H9 (cell line): ENCODE measurements at regions not wholly inside any gene's neighbourhood (a gene's known extent, or its start where the extent isn't known, plus 50 kb on each side); places are given as distances from the start of the nearest gene placed in this dataset.

Source experiments
- DNase-seq: peaks from one replicate; pipeline ENCODE4 v3.0.0-alpha.2; 2017
- H2AFZ ChIP-seq: one replicate; pipeline ENCODE4 v1.6.1; 2013; ENCODE audit warnings: mild to moderate bottlenecking, low read length, control low read depth, moderate library complexity
- H2AK5ac ChIP-seq: 2 replicates; pipeline ENCODE4 v1.6.1; 2013; ENCODE audit warnings: low read length, control low read depth, mixed read lengths; ENCODE audit not compliant: insufficient read length
- H2BK120ac ChIP-seq: one replicate; pipeline ENCODE4 v1.6.1; 2013; ENCODE audit warnings: low read depth, mild to moderate bottlenecking, low read length, control low read depth, inconsistent platforms; ENCODE audit not compliant: poor library complexity, severe bottlenecking
- H2BK12ac ChIP-seq: 2 replicates; pipeline ENCODE4 v1.6.1; 2013; ENCODE audit warnings: low read length, control low read depth, mixed read lengths, low read depth; ENCODE audit not compliant: insufficient read length
- H2BK15ac ChIP-seq: 2 replicates; pipeline ENCODE4 v1.6.1; 2013; ENCODE audit warnings: low read depth, low read length, control low read depth
- H2BK20ac ChIP-seq: one replicate; pipeline ENCODE4 v1.6.1; 2013; ENCODE audit warnings: low read depth, mild to moderate bottlenecking, low read length, control low read depth, inconsistent platforms; ENCODE audit not compliant: poor library complexity, severe bottlenecking
- H2BK5ac ChIP-seq: 2 replicates; pipeline ENCODE4 v1.6.1; 2013; ENCODE audit warnings: low read length, control low read depth, mixed read lengths; ENCODE audit not compliant: insufficient read length
- H3K14ac ChIP-seq: 2 replicates; pipeline ENCODE4 v1.6.1; 2013; ENCODE audit warnings: low read length, control low read depth; ENCODE audit not compliant: insufficient read depth
- H3K18ac ChIP-seq: 2 replicates; pipeline ENCODE4 v1.6.1; 2013; ENCODE audit warnings: low read depth, mild to moderate bottlenecking, mixed read lengths, low read length, control low read depth; ENCODE audit not compliant: insufficient read length
- H3K23ac ChIP-seq: 2 replicates; pipeline ENCODE4 v1.6.1; 2013; ENCODE audit warnings: low read length, control low read depth, mixed read lengths, low read depth; ENCODE audit not compliant: insufficient read length
- H3K23me2 ChIP-seq: 2 replicates; pipeline ENCODE4 v1.6.1; 2013; ENCODE audit warnings: low read depth, mild to moderate bottlenecking, mixed read lengths, low read length, control low read depth; ENCODE audit not compliant: insufficient read length, poor library complexity, severe bottlenecking
- H3K27ac ChIP-seq: 2 replicates; pipeline ENCODE4 v1.5.1; 2013; ENCODE audit warnings: low read length, control low read depth, mixed read lengths, low read depth; ENCODE audit not compliant: insufficient read length
- H3K27me3 ChIP-seq: 2 replicates; pipeline ENCODE4 v1.6.1; 2013; ENCODE audit warnings: low read length, control low read depth, inconsistent platforms; ENCODE audit not compliant: insufficient read depth
- H3K4ac ChIP-seq: 2 replicates; pipeline ENCODE4 v1.6.1; 2013; ENCODE audit warnings: low read depth, mild to moderate bottlenecking, control low read depth, inconsistent platforms, low read length, moderate library complexity
- H3K4me1 ChIP-seq: 2 replicates; pipeline ENCODE4 v1.6.1; 2013; ENCODE audit warnings: low read length, control low read depth, inconsistent platforms; ENCODE audit not compliant: insufficient read depth
- H3K4me2 ChIP-seq: 2 replicates; pipeline ENCODE4 v1.6.1; 2013; ENCODE audit warnings: low read length, control low read depth, mixed read lengths; ENCODE audit not compliant: insufficient read length, insufficient read depth
- H3K56ac ChIP-seq: 2 replicates; pipeline ENCODE4 v1.6.1; 2013; ENCODE audit warnings: low read depth, mild to moderate bottlenecking, mixed read lengths, low read length, control low read depth; ENCODE audit not compliant: insufficient read length
- H3K79me1 ChIP-seq: 2 replicates; pipeline ENCODE4 v1.6.1; 2013; ENCODE audit warnings: low read depth, mild to moderate bottlenecking, moderate library complexity, low read length, control low read depth, inconsistent platforms; ENCODE audit not compliant: insufficient read depth, poor library complexity, severe bottlenecking
- H3K79me2 ChIP-seq: 2 replicates; pipeline ENCODE4 v1.6.1; 2013; ENCODE audit warnings: low read length, control low read depth, inconsistent platforms; ENCODE audit not compliant: insufficient read depth
- H3K9ac ChIP-seq: 2 replicates; pipeline ENCODE4 v1.6.1; 2013; ENCODE audit warnings: low read length, control low read depth, mixed read lengths; ENCODE audit not compliant: insufficient read length; ENCODE audit errors: extremely low read depth
- H3K9me3 ChIP-seq: one replicate; pipeline ENCODE4 v1.6.1; 2013; ENCODE audit warnings: low read depth, low read length, inconsistent platforms; ENCODE audit not compliant: control insufficient read depth
- H3T11ph ChIP-seq: one replicate; pipeline ENCODE4 v1.6.1; 2013; ENCODE audit warnings: mild to moderate bottlenecking, low read length, control low read depth, inconsistent platforms
- H4K20me1 ChIP-seq: one replicate; pipeline ENCODE4 v1.6.1; 2013; ENCODE audit not compliant: control insufficient read depth, insufficient read length, insufficient read depth
- H4K5ac ChIP-seq: 2 replicates; pipeline ENCODE4 v1.6.1; 2013; ENCODE audit warnings: low read depth, mild to moderate bottlenecking, mixed read lengths, low read length, control low read depth; ENCODE audit not compliant: insufficient read length
- H4K8ac ChIP-seq: replicated peaks from 2 replicates; pipeline ENCODE4 v1.6.1; 2013; ENCODE audit warnings: low read length, control low read depth, mixed read lengths, low read depth; ENCODE audit not compliant: insufficient read length
- H4K91ac ChIP-seq: 2 replicates; pipeline ENCODE4 v1.6.1; 2013; ENCODE audit warnings: low read depth, mild to moderate bottlenecking, moderate library complexity, mixed read lengths, low read length, control low read depth; ENCODE audit not compliant: insufficient read length
- H3K27ac Mint-ChIP-seq, 3 experiments: 2 replicates in 2 of 3; 3 replicates in 1 of 3; pipeline ENCODE4 v1.8.0; 2020 to 2021; ENCODE audit warnings: mixed read lengths in 3 of 3, mild to moderate bottlenecking in 1 of 3, moderate library complexity in 1 of 3
- H3K27me3 Mint-ChIP-seq: 2 replicates; pipeline ENCODE4 v1.8.0; 2021; ENCODE audit warnings: low read depth, mild to moderate bottlenecking, moderate library complexity, mixed read lengths
- H3K36me3 Mint-ChIP-seq, 3 experiments: 2 replicates in 2 of 3; 3 replicates in 1 of 3; pipeline ENCODE4 v1.8.0; 2020 to 2021; ENCODE audit warnings: low read depth in 3 of 3, mixed read lengths in 3 of 3; ENCODE audit not compliant: insufficient read depth in 1 of 3
- H3K4me1 Mint-ChIP-seq, 2 experiments: 2 replicates each; pipeline ENCODE4 v1.8.0; 2020; ENCODE audit warnings: mixed read lengths in 2 of 2
- H3K4me3 Mint-ChIP-seq, 2 experiments: 2 replicates in 1 of 2; 3 replicates in 1 of 2; pipeline ENCODE4 v1.8.0; 2020 to 2021; ENCODE audit warnings: mild to moderate bottlenecking in 2 of 2, mixed read lengths in 2 of 2, moderate library complexity in 1 of 2
- H3K9me3 Mint-ChIP-seq, 2 experiments: 2 replicates in 1 of 2; 3 replicates in 1 of 2; pipeline ENCODE4 v1.8.0; 2020; ENCODE audit warnings: mild to moderate bottlenecking in 2 of 2, mixed read lengths in 2 of 2, moderate library complexity in 1 of 2
- WGBS: extraction: QIAGEN DNeasy Blood & Tissue Kit; methylation state at CpG from one replicate; pipeline ENCODE4 v1.1.7; 2013; ENCODE audit warnings: missing lambda C conversion rate, low lambda C conversion rate, mixed read lengths; ENCODE audit not compliant: insufficient read length; ENCODE audit errors: extremely low coverage; 5-methylcytosine and 5-hydroxymethylcytosine counted together
- TF ChIP-seq, protein P1 (sequence below): fragments of 200-600 bp; sonication (generic); conservative IDR thresholded peaks from 3 replicates; pipeline ENCODE4 v1.8.0; 2021; ENCODE audit warnings: antibody characterized with exemption, mild to moderate bottlenecking

DNA sequence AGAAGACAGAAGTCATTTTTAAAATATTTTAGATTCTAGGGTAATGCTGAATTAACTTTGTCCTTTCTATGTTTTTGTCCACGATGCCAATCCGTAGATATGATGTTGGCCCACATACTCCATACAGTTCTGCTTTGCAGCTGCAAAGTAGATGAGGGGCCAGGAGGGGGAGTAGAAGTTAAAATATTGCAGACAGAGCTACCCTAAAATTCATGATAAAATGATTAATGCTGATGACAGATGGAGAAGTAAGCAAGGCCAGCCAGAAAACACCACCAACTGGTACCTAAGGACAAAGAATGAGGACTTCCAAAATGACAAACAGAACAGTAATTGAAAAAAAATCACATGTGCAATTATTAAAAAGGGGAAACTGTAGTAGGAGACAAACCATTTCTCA, 756.6 kb upstream of the ARPP21 start:
- H3K4ac ChIP-seq: no peak overlapping the region
- H3K56ac ChIP-seq: no peak overlapping the region
- no peaks in the 10 kb centered on the region; a peak in 1 of 5 replicates for H3K9me3 Mint-ChIP-seq
- H3K27ac Mint-ChIP-seq: no peak overlapping the region
- H3K27ac ChIP-seq: no peak overlapping the region
- no peaks in the 10 kb centered on the region for H3K4me1 ChIP-seq
- H4K20me1 ChIP-seq: no peaks in the 10 kb centered on the region
- H3K9me3 ChIP-seq: no peaks in the 10 kb centered on the region
- H3K18ac ChIP-seq: no peak overlapping the region
- peaks cover 8 to 9% of the 10 kb centered on the region in 2 experiments for H3K4me1 Mint-ChIP-seq
- H3K79me2 ChIP-seq: no peaks in the 10 kb centered on the region
- H2AK5ac ChIP-seq: no peak overlapping the region
- no peak overlapping the region for H3T11ph ChIP-seq
- H4K8ac ChIP-seq: no peak overlapping the region
- H3K23me2 ChIP-seq: no peaks in the 10 kb centered on the region
- no peak overlapping the region for H4K91ac ChIP-seq
- H2BK12ac ChIP-seq: no peak overlapping the region
- DNase-seq: no peak
- no peak overlapping the region for H3K4me3 Mint-ChIP-seq
- H2BK120ac ChIP-seq: no peak overlapping the region
- no peaks in the 10 kb centered on the region for H3K27me3 Mint-ChIP-seq
- no peak overlapping the region for H3K9ac ChIP-seq
- no peak overlapping the region for H2BK5ac ChIP-seq
- no peaks in the 10 kb centered on the region for H3K79me1 ChIP-seq
- no peak overlapping the region for H2BK15ac ChIP-seq
- H3K27me3 ChIP-seq: no peaks in the 10 kb centered on the region
- no peak overlapping the region for H3K4me2 ChIP-seq
- H2BK20ac ChIP-seq: no peak overlapping the region
- no peak overlapping the region for H3K14ac ChIP-seq
- WGBS: no CpG with 5 or more reads among the region's 2 CpGs
- TF ChIP-seq, protein P1, sequence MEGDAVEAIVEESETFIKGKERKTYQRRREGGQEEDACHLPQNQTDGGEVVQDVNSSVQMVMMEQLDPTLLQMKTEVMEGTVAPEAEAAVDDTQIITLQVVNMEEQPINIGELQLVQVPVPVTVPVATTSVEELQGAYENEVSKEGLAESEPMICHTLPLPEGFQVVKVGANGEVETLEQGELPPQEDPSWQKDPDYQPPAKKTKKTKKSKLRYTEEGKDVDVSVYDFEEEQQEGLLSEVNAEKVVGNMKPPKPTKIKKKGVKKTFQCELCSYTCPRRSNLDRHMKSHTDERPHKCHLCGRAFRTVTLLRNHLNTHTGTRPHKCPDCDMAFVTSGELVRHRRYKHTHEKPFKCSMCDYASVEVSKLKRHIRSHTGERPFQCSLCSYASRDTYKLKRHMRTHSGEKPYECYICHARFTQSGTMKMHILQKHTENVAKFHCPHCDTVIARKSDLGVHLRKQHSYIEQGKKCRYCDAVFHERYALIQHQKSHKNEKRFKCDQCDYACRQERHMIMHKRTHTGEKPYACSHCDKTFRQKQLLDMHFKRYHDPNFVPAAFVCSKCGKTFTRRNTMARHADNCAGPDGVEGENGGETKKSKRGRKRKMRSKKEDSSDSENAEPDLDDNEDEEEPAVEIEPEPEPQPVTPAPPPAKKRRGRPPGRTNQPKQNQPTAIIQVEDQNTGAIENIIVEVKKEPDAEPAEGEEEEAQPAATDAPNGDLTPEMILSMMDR: peak; percentile 50
- H4K5ac ChIP-seq: no peak overlapping the region
- no peaks in the 10 kb centered on the region; a peak in 1 of 7 replicates for H3K36me3 Mint-ChIP-seq
- H2AFZ ChIP-seq: no peak overlapping the region
- H3K23ac ChIP-seq: no peak overlapping the region
